ENCODE measurements at regions not wholly inside any gene's neighbourhood (a gene's known extent, or its start where the extent isn't known, plus 50 kb on each side); places are given as distances from the start of the nearest gene placed in this dataset.

DNA sequence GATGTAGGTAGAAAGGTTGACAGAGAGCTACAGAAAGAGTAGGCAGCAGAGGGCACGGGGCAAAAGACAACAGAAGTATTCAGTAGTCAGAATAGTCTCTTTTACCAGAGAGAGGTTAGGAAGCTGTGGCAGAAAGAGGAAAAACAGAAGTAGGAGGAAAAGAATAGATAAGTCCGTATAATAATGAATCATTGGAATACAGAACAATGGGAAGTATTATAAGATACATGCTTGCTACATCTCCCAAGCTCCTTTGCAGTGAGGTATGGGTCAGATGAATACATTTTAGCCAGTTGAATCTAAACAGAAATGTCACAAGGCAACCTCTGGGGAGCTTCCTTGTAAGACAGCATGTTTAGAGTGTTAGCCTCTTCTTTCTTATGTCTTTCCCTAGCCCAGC lies 570.5 kb upstream of the CITED2 start:
- TF ChIP-seq EZH2 (IDR thresholded peaks at IDR 0.05; ENCODE audit: borderline replicate concordance, insufficient read depth, low read length, poor library complexity, severe bottlenecking), result no peak
- TF ChIP-seq, protein P1, sequence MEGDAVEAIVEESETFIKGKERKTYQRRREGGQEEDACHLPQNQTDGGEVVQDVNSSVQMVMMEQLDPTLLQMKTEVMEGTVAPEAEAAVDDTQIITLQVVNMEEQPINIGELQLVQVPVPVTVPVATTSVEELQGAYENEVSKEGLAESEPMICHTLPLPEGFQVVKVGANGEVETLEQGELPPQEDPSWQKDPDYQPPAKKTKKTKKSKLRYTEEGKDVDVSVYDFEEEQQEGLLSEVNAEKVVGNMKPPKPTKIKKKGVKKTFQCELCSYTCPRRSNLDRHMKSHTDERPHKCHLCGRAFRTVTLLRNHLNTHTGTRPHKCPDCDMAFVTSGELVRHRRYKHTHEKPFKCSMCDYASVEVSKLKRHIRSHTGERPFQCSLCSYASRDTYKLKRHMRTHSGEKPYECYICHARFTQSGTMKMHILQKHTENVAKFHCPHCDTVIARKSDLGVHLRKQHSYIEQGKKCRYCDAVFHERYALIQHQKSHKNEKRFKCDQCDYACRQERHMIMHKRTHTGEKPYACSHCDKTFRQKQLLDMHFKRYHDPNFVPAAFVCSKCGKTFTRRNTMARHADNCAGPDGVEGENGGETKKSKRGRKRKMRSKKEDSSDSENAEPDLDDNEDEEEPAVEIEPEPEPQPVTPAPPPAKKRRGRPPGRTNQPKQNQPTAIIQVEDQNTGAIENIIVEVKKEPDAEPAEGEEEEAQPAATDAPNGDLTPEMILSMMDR (IDR thresholded peaks at IDR 0.05; ENCODE audit: poor library complexity, severe bottlenecking), result no peak
- no peak for TF ChIP-seq EP300 (conservative IDR thresholded peaks at IDR 0.05; ENCODE audit: poor library complexity, severe bottlenecking)
- no peak for TF ChIP-seq POLR2AphosphoS5 (IDR thresholded peaks at IDR 0.05)
- TF ChIP-seq SMC3 (conservative IDR thresholded peaks at IDR 0.05; ENCODE audit: poor library complexity), result no peak
- TF ChIP-seq, protein P2, sequence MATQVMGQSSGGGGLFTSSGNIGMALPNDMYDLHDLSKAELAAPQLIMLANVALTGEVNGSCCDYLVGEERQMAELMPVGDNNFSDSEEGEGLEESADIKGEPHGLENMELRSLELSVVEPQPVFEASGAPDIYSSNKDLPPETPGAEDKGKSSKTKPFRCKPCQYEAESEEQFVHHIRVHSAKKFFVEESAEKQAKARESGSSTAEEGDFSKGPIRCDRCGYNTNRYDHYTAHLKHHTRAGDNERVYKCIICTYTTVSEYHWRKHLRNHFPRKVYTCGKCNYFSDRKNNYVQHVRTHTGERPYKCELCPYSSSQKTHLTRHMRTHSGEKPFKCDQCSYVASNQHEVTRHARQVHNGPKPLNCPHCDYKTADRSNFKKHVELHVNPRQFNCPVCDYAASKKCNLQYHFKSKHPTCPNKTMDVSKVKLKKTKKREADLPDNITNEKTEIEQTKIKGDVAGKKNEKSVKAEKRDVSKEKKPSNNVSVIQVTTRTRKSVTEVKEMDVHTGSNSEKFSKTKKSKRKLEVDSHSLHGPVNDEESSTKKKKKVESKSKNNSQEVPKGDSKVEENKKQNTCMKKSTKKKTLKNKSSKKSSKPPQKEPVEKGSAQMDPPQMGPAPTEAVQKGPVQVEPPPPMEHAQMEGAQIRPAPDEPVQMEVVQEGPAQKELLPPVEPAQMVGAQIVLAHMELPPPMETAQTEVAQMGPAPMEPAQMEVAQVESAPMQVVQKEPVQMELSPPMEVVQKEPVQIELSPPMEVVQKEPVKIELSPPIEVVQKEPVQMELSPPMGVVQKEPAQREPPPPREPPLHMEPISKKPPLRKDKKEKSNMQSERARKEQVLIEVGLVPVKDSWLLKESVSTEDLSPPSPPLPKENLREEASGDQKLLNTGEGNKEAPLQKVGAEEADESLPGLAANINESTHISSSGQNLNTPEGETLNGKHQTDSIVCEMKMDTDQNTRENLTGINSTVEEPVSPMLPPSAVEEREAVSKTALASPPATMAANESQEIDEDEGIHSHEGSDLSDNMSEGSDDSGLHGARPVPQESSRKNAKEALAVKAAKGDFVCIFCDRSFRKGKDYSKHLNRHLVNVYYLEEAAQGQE (IDR thresholded peaks at IDR 0.05; ENCODE audit: borderline replicate concordance), result no peak
- no peak for TF ChIP-seq TAF1 (IDR thresholded peaks at IDR 0.05; ENCODE audit: low read depth)

All from neural cell (in vitro differentiated cells).